ENCODE measurements at regions not wholly inside any gene's neighbourhood (a gene's known extent, or its start where the extent isn't known, plus 50 kb on each side); places are given as distances from the start of the nearest gene placed in this dataset.

- DNase-seq: no peak
Observed at GRCh38 chr3:31391150-31391549, 141.6 kb upstream of the STT3B start.

- DNase-seq: no peak
Observed at GRCh38 chr3:31392568-31392967, 140.2 kb upstream of the STT3B start.

- DNase-seq: no peak
Observed at GRCh38 chr3:31399271-31399670, 133.5 kb upstream of the STT3B start.

- no peak for DNase-seq
Observed at GRCh38 chr3:31402117-31402516, 130.6 kb upstream of the STT3B start.

- no peak for DNase-seq
Observed at GRCh38 chr3:31403197-31403596, 129.5 kb upstream of the STT3B start.

- DNase-seq: peak; percentile 60
Observed at GRCh38 chr3:31404871-31405270, 127.9 kb upstream of the STT3B start.

GRCh38 chr3:31405515-31405914, 127.2 kb upstream of the STT3B start:
- DNase-seq: peak; percentile 29

- no peak for DNase-seq
Observed at GRCh38 chr3:31406896-31407295, 125.8 kb upstream of the STT3B start.

- DNase-seq: peak; percentile 48
Observed at GRCh38 chr3:31407665-31408064, 125.1 kb upstream of the STT3B start.

- no peak for DNase-seq
Observed at GRCh38 chr3:31408720-31409119, 124.0 kb upstream of the STT3B start.

- DNase-seq: no peak
Observed at GRCh38 chr3:31409389-31409788, 123.3 kb upstream of the STT3B start.

GRCh38 chr3:31409866-31410265, 122.9 kb upstream of the STT3B start:
- no peak for DNase-seq

- no peak for DNase-seq
Observed at GRCh38 chr3:31410411-31410810, 122.3 kb upstream of the STT3B start.

GRCh38 chr3:31412832-31413231, 119.9 kb upstream of the STT3B start:
- DNase-seq: peak; percentile 36

GRCh38 chr3:31413515-31413914, 119.2 kb upstream of the STT3B start:
- no peak for DNase-seq

- no peak for DNase-seq
Observed at GRCh38 chr3:31416980-31417379, 115.7 kb upstream of the STT3B start.

GRCh38 chr3:31417486-31417885, 115.2 kb upstream of the STT3B start:
- no peak for DNase-seq

GRCh38 chr3:31420311-31420710, 112.4 kb upstream of the STT3B start:
- no peak for DNase-seq

GRCh38 chr3:31421314-31422048, 111.2 kb upstream of the STT3B start:
- DNase-seq: no peak

- DNase-seq: no peak
Observed at GRCh38 chr3:31422237-31422636, 110.5 kb upstream of the STT3B start.

GRCh38 chr3:31423482-31423881, 109.2 kb upstream of the STT3B start:
- DNase-seq: peak; percentile 15

GRCh38 chr3:31425401-31425800, 107.3 kb upstream of the STT3B start:
- no peak for DNase-seq

GRCh38 chr3:31427623-31428022, 105.1 kb upstream of the STT3B start:
- DNase-seq: no peak

- DNase-seq: no peak
Observed at GRCh38 chr3:31431321-31431720, 101.4 kb upstream of the STT3B start.

Data from fibroblast of skin of abdomen (primary cell).